Transverse colon (tissue), 4 donors: ENCODE measurements at regions not wholly inside any gene's neighbourhood (a gene's known extent, or its start where the extent isn't known, plus 50 kb on each side); places are given as distances from the start of the nearest gene placed in this dataset.

Experiments
- DNase-seq: peaks from one replicate; pipeline ENCODE4 v3.0.0-alpha.2; 2019
- H3K27ac ChIP-seq, 4 donors: fragments of 200-600 bp; sonication (generic); 2 replicates each; pipeline ENCODE4 v1.5.1; 2016 to 2018; ENCODE audit warnings: inconsistent platforms in 4 of 4
- H3K27me3 ChIP-seq: fragments of 200-600 bp; sonication (generic); 2 replicates; pipeline ENCODE4 v1.5.1; 2017; ENCODE audit warnings: inconsistent platforms
- H3K36me3 ChIP-seq, 4 donors: fragments of 200-600 bp; sonication (generic); 2 replicates each; pipeline ENCODE4 v1.5.1; 2017 to 2019; ENCODE audit warnings: inconsistent platforms in 4 of 4
- H3K4me1 ChIP-seq, 4 donors: fragments of 200-600 bp; sonication (generic); 2 replicates each; pipeline ENCODE4 v1.5.1; 2017 to 2020; ENCODE audit warnings: inconsistent platforms in 4 of 4
- H3K4me3 ChIP-seq, 4 donors: fragments of 200-600 bp; sonication (generic); 1 replicate in 1 of 4; 2 replicates in 3 of 4; pipeline versions ENCODE4 v1.5.1 to v1.6.1; 2017 to 2019; ENCODE audit warnings: inconsistent platforms in 4 of 4
- H3K9me3 ChIP-seq, 2 donors: fragments of 200-600 bp; sonication (generic); 2 replicates each; pipeline ENCODE4 v1.5.1; 2017 to 2019; ENCODE audit warnings: inconsistent platforms in 2 of 2
- EP300 ChIP-seq: sonication (generic); formaldehyde crosslinking; IDR thresholded peaks from one replicate; pipeline ENCODE4 v1.6.1; 2017; ENCODE audit warnings: antibody characterized with exemption, low read depth
- POLR2A ChIP-seq: fragments of 450-650 bp; IDR thresholded peaks from one replicate; pipeline ENCODE4 v1.6.1; 2016; ENCODE audit warnings: antibody characterized with exemption, mild to moderate bottlenecking, moderate library complexity
- POLR2AphosphoS5 ChIP-seq, 3 donors: sonication (generic); formaldehyde crosslinking; IDR thresholded peaks; one replicate each; pipeline ENCODE4 v1.6.1; 2016; ENCODE audit warnings: antibody characterized with exemption in 3 of 3
- WGBS, 2 donors: methylation state at CpG; one replicate each; pipeline ENCODE4 v1.1.5; 2018; ENCODE audit warnings: low coverage in 1 of 2; 5-methylcytosine and 5-hydroxymethylcytosine counted together
- in situ Hi-C, 4 donors: fragments of 200-750 bp; cut with MboI; loops; one replicate each; pipeline versions ENCODE4 v1.15.0 to v1.15.1; 2017; ENCODE audit warnings: low sequenced_read_pairs in 3 of 4, low pct_ligation_motif_present in 1 of 4, low pct_unique_long_range_greater_than_20kb in 1 of 4
- intact Hi-C: fragments of 100-400 bp; cut with DNase I; formaldehyde crosslinking; loops from one replicate; pipeline ENCODE4 v1.15.1; 2023; ENCODE audit warnings: low total_unique reads
- TF ChIP-seq, protein P1 (sequence below), 5 experiments: fragments of 200-600 bp in 3 of 5; fragments of 450-650 bp in 2 of 5; sonication (generic) in 3 of 5; IDR thresholded peaks; 1 replicate in 2 of 5; 2 replicates in 3 of 5; pipeline ENCODE4 v1.5.1; 2016 to 2017; ENCODE audit warnings: antibody characterized with exemption in 5 of 5, inconsistent platforms in 3 of 5, mild to moderate bottlenecking in 2 of 5, moderate library complexity in 1 of 5

DNA sequence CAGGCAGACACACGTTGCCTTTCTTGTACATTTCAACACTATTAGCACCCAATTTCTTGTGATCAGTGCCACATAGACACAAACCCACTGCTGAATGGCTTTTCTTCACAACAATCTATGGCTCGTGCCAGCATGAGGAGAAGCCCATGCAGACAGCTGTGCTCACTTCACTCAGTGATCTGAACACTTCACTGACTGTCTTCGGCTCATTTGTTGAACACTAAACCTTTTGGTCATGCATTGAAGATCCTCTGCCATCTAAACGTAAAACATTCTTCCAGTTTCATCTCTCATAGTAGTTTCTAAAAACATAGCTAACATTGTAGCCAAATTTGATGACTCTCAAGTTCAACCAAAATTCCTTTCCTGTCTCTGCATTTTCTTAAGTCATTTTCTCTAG is 331.0 kb upstream of the ZP4 start:
- WGBS, 2 donors = 53 to 55% methylated on average over 4 of the region's 4 CpGs
- Histone ChIP-seq H3K36me3 (no peaks in the 10 kb centered on the region), H3K4me1 (no peaks in the 10 kb centered on the region), H3K9me3 (no peaks in the 10 kb centered on the region), H3K27ac (no peak overlapping the region), H3K27me3 (no peaks in the 10 kb centered on the region), H3K4me3 (no peak overlapping the region)
- no peak for DNase-seq
- in situ Hi-C loops = no loop called here
- intact Hi-C loops = no loop called here
- TF ChIP-seq EP300 = no peak
- TF ChIP-seq POLR2AphosphoS5 (IDR thresholded peaks at IDR 0.05) = no peak
- TF ChIP-seq POLR2A = no peak
- TF ChIP-seq, protein P1, sequence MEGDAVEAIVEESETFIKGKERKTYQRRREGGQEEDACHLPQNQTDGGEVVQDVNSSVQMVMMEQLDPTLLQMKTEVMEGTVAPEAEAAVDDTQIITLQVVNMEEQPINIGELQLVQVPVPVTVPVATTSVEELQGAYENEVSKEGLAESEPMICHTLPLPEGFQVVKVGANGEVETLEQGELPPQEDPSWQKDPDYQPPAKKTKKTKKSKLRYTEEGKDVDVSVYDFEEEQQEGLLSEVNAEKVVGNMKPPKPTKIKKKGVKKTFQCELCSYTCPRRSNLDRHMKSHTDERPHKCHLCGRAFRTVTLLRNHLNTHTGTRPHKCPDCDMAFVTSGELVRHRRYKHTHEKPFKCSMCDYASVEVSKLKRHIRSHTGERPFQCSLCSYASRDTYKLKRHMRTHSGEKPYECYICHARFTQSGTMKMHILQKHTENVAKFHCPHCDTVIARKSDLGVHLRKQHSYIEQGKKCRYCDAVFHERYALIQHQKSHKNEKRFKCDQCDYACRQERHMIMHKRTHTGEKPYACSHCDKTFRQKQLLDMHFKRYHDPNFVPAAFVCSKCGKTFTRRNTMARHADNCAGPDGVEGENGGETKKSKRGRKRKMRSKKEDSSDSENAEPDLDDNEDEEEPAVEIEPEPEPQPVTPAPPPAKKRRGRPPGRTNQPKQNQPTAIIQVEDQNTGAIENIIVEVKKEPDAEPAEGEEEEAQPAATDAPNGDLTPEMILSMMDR (IDR thresholded peaks at IDR 0.05) = no peak

GRCh38 chr1:238214449-238214848 is 323.7 kb upstream of the ZP4 start:
- no peak for DNase-seq
- H3K9me3 ChIP-seq = no peaks in the 10 kb centered on the region
- no peak for TF ChIP-seq POLR2AphosphoS5 (IDR thresholded peaks at IDR 0.05)
- TF ChIP-seq POLR2A = no peak
- TF ChIP-seq EP300 = no peak
- TF ChIP-seq, protein P1 (IDR thresholded peaks at IDR 0.05) = no peak
- H3K4me1 ChIP-seq = no peaks in the 10 kb centered on the region
- H3K27me3 ChIP-seq = no peaks in the 10 kb centered on the region
- intact Hi-C loops (no loop called here), in situ Hi-C loops (no loop called here)
- no peak overlapping the region for H3K4me3 ChIP-seq
- H3K36me3 ChIP-seq = no peaks in the 10 kb centered on the region
- no peak overlapping the region for H3K27ac ChIP-seq
- whole genome bisulfite sequencing, 2 donors = 14 to 29% methylated on average over 1 to 2 of the region's 2 CpGs

GRCh38 chr1:238205045-238205662 is 314.4 kb upstream of the ZP4 start:
- H3K4me1 ChIP-seq = no peaks in the 10 kb centered on the region
- 43 to 62% methylated on average over 2 of the region's 2 CpGs for WGBS, 2 donors
- no peak for DNase-seq
- no peaks in the 10 kb centered on the region for H3K36me3 ChIP-seq
- H3K9me3 ChIP-seq = no peaks in the 10 kb centered on the region
- H3K4me3 ChIP-seq = no peak overlapping the region
- H3K27me3 ChIP-seq = no peaks in the 10 kb centered on the region
- intact Hi-C loops (no loop called here), in situ Hi-C loops (no loop called here)
- H3K27ac ChIP-seq = no peak overlapping the region
- no peak for TF ChIP-seq EP300
- TF ChIP-seq, protein P1 (IDR thresholded peaks at IDR 0.05) = no peak
- no peak for TF ChIP-seq POLR2AphosphoS5 (IDR thresholded peaks at IDR 0.05)
- no peak for TF ChIP-seq POLR2A

GRCh38 chr1:238201992-238202391 is 311.3 kb upstream of the ZP4 start:
- no peaks in the 10 kb centered on the region for H3K9me3 ChIP-seq
- no peak overlapping the region for H3K4me3 ChIP-seq
- in situ Hi-C loops (no loop called here), intact Hi-C loops (no loop called here)
- TF ChIP-seq, protein P1 (IDR thresholded peaks at IDR 0.05) = no peak
- TF ChIP-seq POLR2AphosphoS5 (IDR thresholded peaks at IDR 0.05) = no peak
- no peak for TF ChIP-seq EP300
- TF ChIP-seq POLR2A = no peak
- no peaks in the 10 kb centered on the region for H3K4me1 ChIP-seq
- H3K27ac ChIP-seq = no peak overlapping the region
- DNase-seq = no peak
- H3K36me3 ChIP-seq = no peaks in the 10 kb centered on the region
- WGBS, 2 donors = 65 to 80% methylated on average over 1 to 2 of the region's 2 CpGs
- H3K27me3 ChIP-seq = no peaks in the 10 kb centered on the region
